HCT116 (cell line): ENCODE measurements at regions not wholly inside any gene's neighbourhood (a gene's known extent, or its start where the extent isn't known, plus 50 kb on each side); places are given as distances from the start of the nearest gene placed in this dataset.

Experiments used
- ATAC-seq: fragments of 200-7000 bp; cut with Tn5 transposase; 2 replicates; pipeline ENCODE4 v1.9.1; 2020; ENCODE audit warnings: mild to moderate bottlenecking, moderate library complexity
- BruUV-seq: library from RNA; stranded (reverse); fragments of 400-500 nt; replicated peaks from 2 replicates; lab custom pipeline; 2021; lab: Mats Ljungman, UMichigan
- CTCF ChIA-PET: fragments of 300-600 bp; sonication (Branson Sonifier 250); formaldehyde crosslinking; loops from one replicate; lab custom pipeline; 2021; ENCODE audit warnings: antibody characterized with exemption; lab: Charles Lee
- POLR2A ChIA-PET: fragments of 300-600, 350-600 bp; sonication (Branson Sonifier 250); formaldehyde crosslinking; loops from one replicate; lab custom pipeline; 2021; ENCODE audit warnings: antibody characterized with exemption; lab: Charles Lee
- RAD21 ChIA-PET, 2 experiments: fragments of 300-600 bp; sonication (Branson Sonifier 250); formaldehyde crosslinking; loops; one replicate each; lab custom pipeline; 2023; ENCODE audit warnings: low total read pairs in 2 of 2; ENCODE audit not compliant: uncharacterized antibody in 2 of 2, unreplicated experiment in 2 of 2, low non-redundant PET in 1 of 2; lab: Charles Lee
- DNase-seq: peaks from one replicate; pipeline ENCODE4 v3.0.0-alpha.2; 2010; ENCODE audit warnings: low read depth, low spot score
- H2AFZ ChIP-seq: fragments of 200-600 bp; shearing (Covaris generic), sonication (generic); 2 replicates; pipeline ENCODE4 v1.6.1; 2017; ENCODE audit warnings: low read depth, mixed run types, mixed read lengths, antibody characterized with exemption, low read length; ENCODE audit not compliant: poor library complexity, severe bottlenecking
- H3K27ac ChIP-seq: 2 replicates; pipeline ENCODE4 v1.5.1; 2012; ENCODE audit warnings: low read depth, low read length
- H3K27me3 ChIP-seq: fragments of 200-600 bp; sonication (generic); 2 replicates; pipeline ENCODE4 v1.6.1; 2016; ENCODE audit warnings: mixed run types, low read length, mixed read lengths; ENCODE audit not compliant: insufficient read depth
- H3K36me3 ChIP-seq, 2 experiments: fragments of 200-500 bp in 1 of 2; fragments of 200-600 bp in 1 of 2; sonication (Bioruptor generic) in 1 of 2; sonication (generic) in 1 of 2; 2 replicates each; pipeline versions ENCODE4 v1.5.1 to v1.6.1; 2014 to 2016; ENCODE audit warnings: low read length in 2 of 2, inconsistent platforms in 1 of 2, mixed read lengths in 1 of 2, mixed run types in 1 of 2; ENCODE audit not compliant: insufficient read depth in 2 of 2, control insufficient read depth in 1 of 2
- H3K4me1 ChIP-seq, 2 experiments: fragments of 200-600 bp in 1 of 2; sonication (generic) in 1 of 2; 2 replicates each; pipeline versions ENCODE4 v1.5.1 to v1.6.1; 2012 to 2017; ENCODE audit warnings: low read length in 2 of 2, inconsistent platforms in 1 of 2, mild to moderate bottlenecking in 1 of 2, mixed read lengths in 1 of 2, mixed run types in 1 of 2, moderate library complexity in 1 of 2; ENCODE audit not compliant: insufficient read depth in 2 of 2, control insufficient read depth in 1 of 2
- H3K4me2 ChIP-seq: fragments of 200-600 bp; sonication (generic); 2 replicates; pipeline ENCODE4 v1.6.1; 2017; ENCODE audit warnings: mixed run types, low read length, mixed read lengths
- H3K4me3 ChIP-seq, 2 experiments: fragments of 200-600 bp in 1 of 2; sonication (generic) in 1 of 2; replicated peaks in 1 of 2; 2 replicates each; pipeline ENCODE4 v1.5.1; 2011 to 2016; ENCODE audit warnings: low read length in 2 of 2, control low read depth in 1 of 2, low read depth in 1 of 2, mild to moderate bottlenecking in 1 of 2, mixed read lengths in 1 of 2, mixed run types in 1 of 2
- H3K79me2 ChIP-seq: fragments of 200-600 bp; sonication (generic); 2 replicates; pipeline ENCODE4 v1.6.1; 2017; ENCODE audit warnings: mild to moderate bottlenecking, mixed run types, low read length, moderate library complexity, mixed read lengths; ENCODE audit not compliant: insufficient read depth
- H3K9ac ChIP-seq: fragments of 200-600 bp; sonication (generic); 2 replicates; pipeline ENCODE4 v1.6.1; 2016; ENCODE audit warnings: low read length, mixed read lengths
- H3K9me2 ChIP-seq: fragments of 200-600 bp; sonication (generic), shearing (Covaris generic); 2 replicates; pipeline ENCODE4 v1.6.1; 2017; ENCODE audit warnings: mixed run types, mild to moderate bottlenecking, moderate library complexity; ENCODE audit not compliant: insufficient read depth
- H3K9me3 ChIP-seq, 2 experiments: fragments of 200-500 bp in 1 of 2; fragments of 200-600 bp in 1 of 2; sonication (Bioruptor generic) in 1 of 2; sonication (generic) in 1 of 2; 2 replicates each; pipeline ENCODE4 v1.6.1; 2014 to 2017; ENCODE audit warnings: low read length in 2 of 2, mixed read lengths in 2 of 2, inconsistent platforms in 1 of 2, low read depth in 1 of 2, mild to moderate bottlenecking in 1 of 2, mixed run types in 1 of 2, moderate library complexity in 1 of 2; ENCODE audit not compliant: control insufficient read depth in 1 of 2, insufficient read depth in 1 of 2
- H4K20me1 ChIP-seq: fragments of 200-600 bp; sonication (generic), shearing (Covaris generic); 2 replicates; pipeline ENCODE4 v1.6.1; 2017; ENCODE audit warnings: mixed run types, mild to moderate bottlenecking, moderate library complexity; ENCODE audit not compliant: insufficient read depth
- ATF3 ChIP-seq: IDR thresholded peaks from 2 replicates; pipeline ENCODE4 v1.6.1; 2012
- CBX3 ChIP-seq: IDR thresholded peaks from 2 replicates; pipeline ENCODE4 v1.6.1; 2012; ENCODE audit warnings: low read depth
- CTCF ChIP-seq, 3 experiments: fragments of 200-600 bp in 1 of 3; sonication (generic) in 1 of 3; IDR thresholded peaks in 2 of 3; conservative IDR thresholded peaks in 1 of 3; 2 replicates each; pipeline ENCODE4 v1.5.1; 2012 to 2017; ENCODE audit warnings: low read depth in 2 of 3, low read length in 2 of 3, antibody characterized with exemption in 1 of 3, borderline replicate concordance in 1 of 3, control low read depth in 1 of 3, mild to moderate bottlenecking in 1 of 3, mixed read lengths in 1 of 3, mixed run types in 1 of 3, moderate library complexity in 1 of 3; ENCODE audit not compliant: insufficient read depth in 1 of 3
- EGR1 ChIP-seq: IDR thresholded peaks from 2 replicates; pipeline ENCODE4 v1.6.1; 2012; ENCODE audit warnings: low read depth
- ELF1 ChIP-seq: IDR thresholded peaks from 2 replicates; pipeline ENCODE4 v1.6.1; 2012; ENCODE audit warnings: low read depth, borderline replicate concordance
- EZH2 ChIP-seq: fragments of 200-600 bp; sonication (generic); IDR thresholded peaks from 2 replicates; pipeline ENCODE4 v1.6.1; 2017; ENCODE audit warnings: antibody characterized with exemption, mixed run types
- EZH2phosphoT487 ChIP-seq: fragments of 200-600 bp; IDR thresholded peaks from 2 replicates; pipeline ENCODE4 v1.6.1; 2018; ENCODE audit warnings: antibody characterized with exemption, borderline replicate concordance
- FOSL1 ChIP-seq: IDR thresholded peaks from 2 replicates; pipeline ENCODE4 v1.6.1; 2012; ENCODE audit warnings: low read depth
- JUND ChIP-seq: IDR thresholded peaks from 2 replicates; pipeline ENCODE4 v1.6.1; 2012
- MAX ChIP-seq: IDR thresholded peaks from 2 replicates; pipeline ENCODE4 v1.6.1; 2012
- POLR2A ChIP-seq: IDR thresholded peaks from 2 replicates; pipeline ENCODE4 v1.7.0; 2011; ENCODE audit warnings: borderline replicate concordance; ENCODE audit not compliant: insufficient read depth, insufficient read length; ENCODE audit errors: extremely low read depth
- SIN3A ChIP-seq: IDR thresholded peaks from 2 replicates; pipeline ENCODE4 v1.6.1; 2012; ENCODE audit warnings: low read depth
- SRF ChIP-seq: IDR thresholded peaks from 2 replicates; pipeline ENCODE4 v1.6.1; 2012; ENCODE audit warnings: low read depth
- YY1 ChIP-seq: IDR thresholded peaks from 2 replicates; pipeline ENCODE4 v1.6.1; 2011; ENCODE audit warnings: low read length, low read depth, moderate library complexity, mild to moderate bottlenecking; ENCODE audit not compliant: insufficient replicate concordance; ENCODE audit errors: extremely low read depth
- ZBTB33 ChIP-seq: IDR thresholded peaks from 2 replicates; pipeline ENCODE4 v1.6.1; 2011; ENCODE audit warnings: mild to moderate bottlenecking, low read length, moderate library complexity; ENCODE audit not compliant: insufficient replicate concordance; ENCODE audit errors: extremely low read depth
- ZFX ChIP-seq: fragments of 450-650 bp; IDR thresholded peaks from 2 replicates; pipeline ENCODE4 v1.6.1; 2017
- ZNF274 ChIP-seq: fragments of 200-500 bp; sonication (Bioruptor generic); IDR thresholded peaks from 2 replicates; pipeline ENCODE4 v1.6.1; 2014; ENCODE audit warnings: mild to moderate bottlenecking, low read depth, low read length, inconsistent platforms
- intact Hi-C: fragments of 100-400 bp; cut with micrococcal nuclease; formaldehyde crosslinking; loops from 2 replicates; pipeline ENCODE4 v1.10.0; 2022

GRCh38 chr3:8204331-8204730 is 297.3 kb upstream of the LMCD1 start:
- H2AFZ ChIP-seq, result no peak overlapping the region
- H3K27me3 ChIP-seq, result no peaks in the 10 kb centered on the region
- intact Hi-C loops, result no loop called here
- H3K9ac ChIP-seq, result no peak overlapping the region
- DNase-seq, result no peak
- no peaks in the 10 kb centered on the region for H3K9me2 ChIP-seq
- no peaks in the 10 kb centered on the region for H3K36me3 ChIP-seq
- 0 out of 4 replicates have a peak, but pooled peaks cover 0 to 5% of the 10 kb centered on the region in 2 experiments for H3K4me1 ChIP-seq
- no TSS peak for BruUV-seq
- TF ChIP-seq JUND, result no peak
- TF ChIP-seq POLR2A, result no peak
- TF ChIP-seq ZNF274, result no peak
- no peak for TF ChIP-seq EGR1
- no peak for TF ChIP-seq EZH2phosphoT487
- no peak for TF ChIP-seq FOSL1
- TF ChIP-seq SRF, result no peak
- TF ChIP-seq, all 23 proteins: peak for 0
- Histone ChIP-seq H3K4me2 (no peak overlapping the region), H3K9me3 (no peaks in the 10 kb centered on the region), H3K79me2 (no peaks in the 10 kb centered on the region), H4K20me1 (no peaks in the 10 kb centered on the region), H3K4me3 (no peak overlapping the region), H3K27ac (no peak overlapping the region)
- ChIA-PET RAD21 (no interaction called here), POLR2A (no interaction called here), CTCF (no interaction called here)
- ATAC-seq, result no peak

- BruUV-seq, result no TSS peak
- Histone ChIP-seq H2AFZ (no peak overlapping the region), H3K4me1 (0 out of 4 replicates have a peak, but pooled peaks cover 0 to 5% of the 10 kb centered on the region in 2 experiments), H4K20me1 (no peaks in the 10 kb centered on the region), H3K79me2 (no peaks in the 10 kb centered on the region), H3K27ac (no peak overlapping the region), H3K9ac (no peak overlapping the region), H3K27me3 (no peaks in the 10 kb centered on the region), H3K4me3 (no peak overlapping the region), H3K36me3 (no peaks in the 10 kb centered on the region), H3K9me2 (no peaks in the 10 kb centered on the region), H3K9me3 (no peaks in the 10 kb centered on the region), H3K4me2 (no peak overlapping the region)
- ATAC-seq, result no peak
- CTCF ChIA-PET, result no interaction called here
- DNase-seq, result no peak
- POLR2A ChIA-PET, result no interaction called here
- RAD21 ChIA-PET, result no interaction called here
- intact Hi-C loops, result no loop called here
- no peak for TF ChIP-seq CTCF (IDR thresholded peaks at IDR 0.05 in 2 of 3, conservative IDR thresholded peaks at IDR 0.05 in 1 of 3; ENCODE audit: borderline replicate concordance in 1 of 3, insufficient read depth in 1 of 3, low read depth in 2 of 3, low read length in 2 of 3)
- no peak for TF ChIP-seq YY1
- no peak for TF ChIP-seq ATF3
- no peak for TF ChIP-seq EZH2phosphoT487
- no peak for TF ChIP-seq EZH2
- TF ChIP-seq CBX3, result no peak
- no peak for TF ChIP-seq ZNF274
- TF ChIP-seq ZBTB33, result no peak
- TF ChIP-seq MAX, result no peak
- TF ChIP-seq ELF1, result no peak
- no peak for TF ChIP-seq SIN3A
- TF ChIP-seq EGR1, result no peak
- no peak for TF ChIP-seq ZFX
Measured at GRCh38 chr3:8204853-8205650, 296.6 kb upstream of the LMCD1 start.
